BJ (cell line): ENCODE measurements at regions not wholly inside any gene's neighbourhood (a gene's known extent, or its start where the extent isn't known, plus 50 kb on each side); places are given as distances from the start of the nearest gene placed in this dataset.
"Not testable (repeated sequence)": the region's sequence is repeated elsewhere in the genome, so short reads cannot be mapped to it uniquely, and the experiment has no call there.

Experiments
- CTCF ChIA-PET: fragments of 350-600 bp; formaldehyde crosslinking; extraction: SDS; loops from one replicate; lab custom pipeline; 2021; ENCODE audit warnings: antibody characterized with exemption, inconsistent platforms; lab: Yijun Ruan, JAX
- POLR2A ChIA-PET: fragments of 300-600 bp; sonication (Branson Sonifier 250); formaldehyde crosslinking; extraction: SDS; loops from one replicate; lab custom pipeline; 2021; ENCODE audit warnings: antibody characterized with exemption; lab: Charles Lee
- DNase-seq: peaks from one replicate; pipeline ENCODE4 v3.0.0-alpha.2; 2011; ENCODE audit warnings: low read depth
- H3K27me3 ChIP-seq: 2 replicates; pipeline ENCODE4 v1.6.0; 2011; ENCODE audit warnings: low read length; ENCODE audit not compliant: control insufficient read depth, insufficient read depth
- H3K36me3 ChIP-seq: 2 replicates; pipeline ENCODE4 v1.5.1; 2011; ENCODE audit warnings: low read length; ENCODE audit not compliant: control insufficient read depth, insufficient read depth
- H3K4me3 ChIP-seq: 2 replicates; pipeline ENCODE4 v1.5.1; 2011; ENCODE audit warnings: low read depth, mild to moderate bottlenecking, control low read depth, low read length
- CTCF ChIP-seq: IDR thresholded peaks from 2 replicates; pipeline ENCODE4 v1.5.1; 2011; ENCODE audit warnings: low read depth, mild to moderate bottlenecking, control low read depth, inconsistent platforms, low read length, moderate library complexity; ENCODE audit not compliant: insufficient read depth

- Histone ChIP-seq H3K36me3 (no peaks in the 10 kb centered on the region), H3K4me3 (no peak overlapping the region), H3K27me3 (no peaks in the 10 kb centered on the region)
- ChIA-PET CTCF (no interaction called here), POLR2A (no interaction called here)
- TF ChIP-seq CTCF: no peak
- DNase-seq: no peak
These were observed 655.7 kb upstream of the ITGA1 start for GRCh38 chr5:52132053-52132452.

GRCh38 chr5:52134013-52134650 lies 653.6 kb upstream of the ITGA1 start:
- Histone ChIP-seq H3K36me3 (no peaks in the 10 kb centered on the region), H3K4me3 (no peak overlapping the region), H3K27me3 (no peaks in the 10 kb centered on the region)
- ChIA-PET CTCF (no interaction called here), POLR2A (no interaction called here)
- TF ChIP-seq CTCF: no peak
- no peak for DNase-seq

- no peaks in the 10 kb centered on the region for H3K36me3 ChIP-seq
- ChIA-PET POLR2A (no interaction called here), CTCF (no interaction called here)
- no peak for TF ChIP-seq CTCF
- no peaks in the 10 kb centered on the region for H3K27me3 ChIP-seq
- DNase-seq: no peak
- H3K4me3 ChIP-seq: no peak overlapping the region
These were observed 647.7 kb upstream of the ITGA1 start for GRCh38 chr5:52139888-52140615.

- ChIA-PET CTCF (no interaction called here), POLR2A (no interaction called here)
- Histone ChIP-seq H3K4me3 (no peak overlapping the region), H3K27me3 (no peaks in the 10 kb centered on the region), H3K36me3 (no peaks in the 10 kb centered on the region)
- TF ChIP-seq CTCF: no peak
- DNase-seq: no peak
These were observed 639.0 kb upstream of the ITGA1 start for GRCh38 chr5:52148679-52149078.

GRCh38 chr5:52150501-52150900 lies 637.2 kb upstream of the ITGA1 start:
- POLR2A ChIA-PET: no interaction called here

GRCh38 chr5:52156809-52157208 lies 630.9 kb upstream of the ITGA1 start:
- DNase-seq, CTCF ChIA-PET, POLR2A ChIA-PET, H3K27me3 ChIP-seq, H3K36me3 ChIP-seq, H3K4me3 ChIP-seq: not testable (repeated sequence)

More at GRCh38 chr5:52150501-52150900, 637.2 kb upstream of the ITGA1 start:
- CTCF ChIA-PET: no interaction called here
- Histone ChIP-seq H3K36me3 (no peaks in the 10 kb centered on the region), H3K27me3 (no peaks in the 10 kb centered on the region), H3K4me3 (no peak overlapping the region)
- no peak for TF ChIP-seq CTCF
- DNase-seq: no peak

- H3K4me3 ChIP-seq, H3K36me3 ChIP-seq, H3K27me3 ChIP-seq, DNase-seq, POLR2A ChIA-PET, CTCF ChIA-PET: not testable (repeated sequence)
These were observed 621.9 kb upstream of the ITGA1 start for GRCh38 chr5:52165806-52166205.
